KOPT-K1 (cell line): ENCODE measurements at regions not wholly inside any gene's neighbourhood (a gene's known extent, or its start where the extent isn't known, plus 50 kb on each side); places are given as distances from the start of the nearest gene placed in this dataset.
"Not testable (repeated sequence)": the region's sequence is repeated elsewhere in the genome, so short reads cannot be mapped to it uniquely, and the experiment has no call there.

ENCODE experiments used
- H3K27ac ChIP-seq: fragments of 200-600 bp; sonication (generic); 2 replicates; pipeline ENCODE4 v1.5.1; 2016; ENCODE audit warnings: antibody characterized with exemption, mild to moderate bottlenecking, low read depth, low read length; ENCODE audit not compliant: poor library complexity, severe bottlenecking
- H3K36me3 ChIP-seq: fragments of 200-600 bp; sonication (generic); 2 replicates; pipeline ENCODE4 v1.5.1; 2017; ENCODE audit warnings: antibody characterized with exemption, mild to moderate bottlenecking, low read length, moderate library complexity; ENCODE audit not compliant: insufficient read depth
- H3K9me3 ChIP-seq: fragments of 200-600 bp; sonication (generic); 2 replicates; pipeline ENCODE4 v1.5.1; 2017; ENCODE audit warnings: antibody characterized with exemption, low read length, mild to moderate bottlenecking; ENCODE audit not compliant: insufficient read depth, poor library complexity, severe bottlenecking

GRCh38 chr14:49105956-49106355 lies 480.2 kb downstream of the RPS29 start:
- H3K27ac ChIP-seq = no peak overlapping the region
- no peaks in the 10 kb centered on the region for H3K9me3 ChIP-seq
- H3K36me3 ChIP-seq = no peaks in the 10 kb centered on the region

GRCh38 chr14:49105512-49105911 lies 480.7 kb downstream of the RPS29 start:
- H3K27ac ChIP-seq = no peak overlapping the region
- no peaks in the 10 kb centered on the region for H3K9me3 ChIP-seq
- no peaks in the 10 kb centered on the region for H3K36me3 ChIP-seq

GRCh38 chr14:49092345-49092744 lies 493.8 kb downstream of the RPS29 start:
- Histone ChIP-seq H3K9me3 (no peaks in the 10 kb centered on the region), H3K36me3 (no peaks in the 10 kb centered on the region), H3K27ac (no peak overlapping the region)

GRCh38 chr14:49089107-49089506 lies 497.1 kb downstream of the RPS29 start:
- Histone ChIP-seq H3K36me3 (no peaks in the 10 kb centered on the region), H3K9me3 (no peaks in the 10 kb centered on the region), H3K27ac (no peak overlapping the region)

DNA sequence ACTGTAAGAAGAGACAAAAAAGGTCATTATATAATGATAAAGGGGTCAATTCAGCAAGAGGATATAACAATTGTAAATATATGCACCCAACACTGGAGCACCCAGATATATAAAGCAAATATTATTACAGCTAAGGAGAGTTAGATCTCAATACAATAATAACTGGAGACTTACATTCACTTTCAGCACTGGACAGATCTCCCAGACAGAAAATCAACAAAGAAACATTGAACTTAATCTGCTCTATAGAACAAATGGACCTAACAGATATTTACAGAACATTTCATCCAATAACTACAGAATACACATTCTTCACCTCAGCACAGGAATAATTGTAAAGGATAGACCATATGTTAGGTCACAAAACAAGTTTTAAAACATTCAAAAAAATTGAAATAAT lies 512.9 kb downstream of the RPS29 start:
- H3K36me3 ChIP-seq, H3K27ac ChIP-seq, H3K9me3 ChIP-seq: not testable (repeated sequence)

GRCh38 chr14:49058511-49058910 lies 527.7 kb downstream of the RPS29 start:
- Histone ChIP-seq H3K36me3 (no peaks in the 10 kb centered on the region), H3K27ac (no peak overlapping the region), H3K9me3 (no peaks in the 10 kb centered on the region)

GRCh38 chr14:49057838-49058510 lies 528.2 kb downstream of the RPS29 start:
- no peak overlapping the region for H3K27ac ChIP-seq
- no peaks in the 10 kb centered on the region for H3K36me3 ChIP-seq
- no peaks in the 10 kb centered on the region for H3K9me3 ChIP-seq

DNA sequence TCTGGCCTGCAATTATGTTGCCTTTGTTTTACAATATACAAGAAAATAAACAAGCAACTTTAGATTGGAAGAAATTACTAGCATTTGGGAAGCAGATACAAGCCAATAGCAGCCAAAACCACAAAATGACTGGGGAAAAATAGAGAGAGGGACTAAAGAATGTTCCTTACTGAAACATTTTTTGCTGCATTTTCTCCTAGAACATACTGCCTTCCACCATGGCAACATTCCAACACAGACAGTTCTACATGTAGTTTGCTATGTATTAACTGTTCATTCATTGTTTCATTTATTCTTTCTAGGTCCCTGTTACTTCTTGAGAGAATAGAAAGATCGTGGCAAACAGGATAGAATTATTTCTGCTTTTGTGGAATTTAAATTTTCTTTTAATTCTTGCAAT lies 530.2 kb downstream of the RPS29 start:
- no peaks in the 10 kb centered on the region for H3K9me3 ChIP-seq
- H3K36me3 ChIP-seq = no peaks in the 10 kb centered on the region
- no peak overlapping the region for H3K27ac ChIP-seq

DNA sequence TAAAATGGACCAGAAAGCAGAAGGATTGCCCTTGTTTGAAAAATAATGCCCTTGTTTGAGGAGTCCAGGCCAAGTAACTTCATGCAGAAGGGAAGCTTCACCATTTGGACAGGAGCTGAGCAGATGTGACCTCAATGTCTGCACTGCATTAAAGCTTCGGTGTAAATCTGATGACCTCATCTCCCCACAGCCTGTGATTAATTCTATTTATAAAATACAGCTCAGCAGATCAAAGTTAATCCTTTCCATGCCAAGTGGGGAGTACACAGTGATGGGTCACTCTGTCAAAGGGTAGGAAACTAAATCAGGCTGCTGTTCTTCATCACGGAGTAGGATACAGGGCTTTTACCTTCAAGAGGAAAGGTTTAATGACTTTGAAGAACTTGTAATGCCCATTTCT lies 533.7 kb downstream of the RPS29 start:
- H3K9me3 ChIP-seq = no peaks in the 10 kb centered on the region
- H3K27ac ChIP-seq = no peak overlapping the region
- H3K36me3 ChIP-seq = no peaks in the 10 kb centered on the region

GRCh38 chr14:49051328-49052060 lies 534.7 kb downstream of the RPS29 start:
- no peaks in the 10 kb centered on the region for H3K9me3 ChIP-seq
- no peaks in the 10 kb centered on the region for H3K36me3 ChIP-seq
- no peak overlapping the region for H3K27ac ChIP-seq

DNA sequence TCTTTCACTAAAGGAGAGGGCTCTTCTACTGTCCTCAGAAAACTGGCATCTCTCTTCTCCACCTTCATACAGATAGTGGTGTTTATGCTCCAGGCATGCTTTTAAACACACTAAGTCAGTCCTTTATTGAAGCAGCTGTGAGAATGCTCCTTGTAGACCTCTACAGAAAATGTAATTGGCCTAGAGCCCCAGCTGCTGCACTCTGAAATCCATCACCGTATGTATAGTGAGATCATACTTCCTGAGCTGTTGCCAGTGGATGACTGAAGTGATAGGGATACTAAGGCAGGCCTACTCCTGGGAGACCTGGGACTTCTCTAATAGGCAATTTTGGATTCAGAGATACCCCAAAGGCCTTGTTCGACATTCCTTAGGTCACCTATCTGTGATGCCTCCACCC lies 535.4 kb downstream of the RPS29 start:
- H3K36me3 ChIP-seq = no peaks in the 10 kb centered on the region
- H3K27ac ChIP-seq = no peak overlapping the region
- H3K9me3 ChIP-seq = no peaks in the 10 kb centered on the region

DNA sequence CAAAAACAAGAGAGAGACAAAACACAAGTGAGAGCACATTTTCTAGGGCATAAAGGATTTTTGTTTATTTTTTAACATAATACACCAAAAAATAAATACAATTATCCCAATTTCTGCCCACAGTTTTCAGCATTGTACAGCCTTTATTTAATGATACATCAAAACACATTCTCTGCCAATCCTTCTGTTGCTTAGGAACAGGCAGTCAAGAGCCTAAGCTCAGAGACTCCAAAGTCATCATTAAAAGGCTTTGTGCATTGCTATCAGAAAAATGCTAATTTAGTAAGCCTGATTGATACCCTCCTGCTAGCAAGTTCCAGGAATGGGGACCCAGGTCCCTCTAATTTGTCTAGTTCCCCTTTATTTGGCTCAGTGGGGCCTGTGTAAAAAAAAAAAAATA lies 536.5 kb downstream of the RPS29 start:
- Histone ChIP-seq H3K27ac (no peak overlapping the region), H3K9me3 (no peaks in the 10 kb centered on the region), H3K36me3 (no peaks in the 10 kb centered on the region)

DNA sequence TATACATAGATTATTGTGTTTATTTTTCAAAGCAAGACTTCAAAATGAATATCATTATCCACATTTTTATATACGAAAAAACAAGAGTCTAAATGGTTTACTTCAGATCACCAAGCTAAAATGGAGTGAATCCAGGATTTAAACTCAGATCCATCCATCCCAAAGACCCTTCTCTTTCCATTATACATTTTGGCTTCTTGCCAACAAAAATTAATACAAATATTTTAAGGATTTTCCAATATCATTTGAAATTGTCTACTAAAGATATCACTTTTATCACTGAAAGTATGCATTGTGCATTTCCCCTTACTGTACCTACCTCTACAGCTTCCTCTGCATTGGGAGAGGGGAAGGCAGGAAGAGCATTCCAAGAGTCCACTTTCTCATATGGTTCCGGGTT lies 541.2 kb downstream of the RPS29 start:
- no peak overlapping the region for H3K27ac ChIP-seq
- no peaks in the 10 kb centered on the region for H3K36me3 ChIP-seq
- no peaks in the 10 kb centered on the region for H3K9me3 ChIP-seq

GRCh38 chr14:49036984-49037516 lies 549.1 kb downstream of the RPS29 start:
- no peaks in the 10 kb centered on the region for H3K9me3 ChIP-seq
- no peak overlapping the region for H3K27ac ChIP-seq
- no peaks in the 10 kb centered on the region for H3K36me3 ChIP-seq

DNA sequence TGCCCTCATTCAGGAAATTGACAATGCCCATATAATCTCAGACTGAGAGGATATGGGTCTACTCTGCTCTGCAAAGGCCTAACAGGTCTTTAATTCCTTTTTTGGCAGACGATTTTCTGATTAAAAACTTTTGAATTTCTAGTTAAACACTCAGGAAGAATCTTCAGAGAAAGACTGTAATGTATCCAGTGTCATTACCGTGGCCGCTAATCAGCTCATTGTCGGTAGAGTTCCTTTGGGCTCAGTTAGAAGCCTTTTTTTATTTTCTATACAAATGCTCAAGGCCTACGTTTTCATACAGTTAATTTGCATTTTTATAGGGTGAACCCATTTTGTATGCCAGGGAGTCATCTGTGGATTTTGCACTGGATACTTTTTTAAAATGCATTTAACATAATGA lies 549.9 kb downstream of the RPS29 start:
- Histone ChIP-seq H3K9me3 (no peaks in the 10 kb centered on the region), H3K27ac (no peak overlapping the region), H3K36me3 (no peaks in the 10 kb centered on the region)

DNA sequence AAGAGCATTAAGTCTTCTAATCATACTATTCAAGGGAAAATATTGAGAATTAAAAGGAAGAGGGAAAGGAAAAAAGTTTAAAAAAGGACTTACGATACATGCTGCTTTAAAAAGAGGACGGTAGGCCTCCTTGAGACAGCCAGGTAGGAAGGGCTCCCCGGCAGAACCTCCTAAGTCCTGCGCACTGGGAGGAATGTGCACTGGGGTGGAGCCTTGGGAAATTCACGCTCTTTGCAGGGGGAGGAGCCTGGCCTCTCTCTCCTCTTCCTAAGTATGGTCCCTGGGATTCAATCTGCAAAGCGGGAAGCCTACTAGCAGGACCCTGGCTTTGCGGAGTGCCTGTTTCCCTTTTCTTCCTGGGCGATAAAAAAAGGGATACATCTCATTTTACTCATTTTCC lies 553.0 kb downstream of the RPS29 start:
- Histone ChIP-seq H3K9me3 (no peaks in the 10 kb centered on the region), H3K27ac (no peak overlapping the region), H3K36me3 (no peaks in the 10 kb centered on the region)
